Hepatocyte (in vitro differentiated cells): ENCODE measurements at regions not wholly inside any gene's neighbourhood (a gene's known extent, or its start where the extent isn't known, plus 50 kb on each side); places are given as distances from the start of the nearest gene placed in this dataset.

Experiments used
- DNase-seq: peaks from one replicate; pipeline ENCODE4 v3.0.0-alpha.2; 2016; ENCODE audit warnings: low spot score
- H2AFZ ChIP-seq: fragments of 200-600 bp; sonication (generic); 2 replicates; pipeline ENCODE4 v1.6.0; 2016; ENCODE audit warnings: antibody characterized with exemption, mild to moderate bottlenecking
- H3K27ac ChIP-seq: fragments of 200-600 bp; sonication (generic); 2 replicates; pipeline ENCODE4 v1.5.1; 2016; ENCODE audit warnings: mild to moderate bottlenecking
- H3K27me3 ChIP-seq: fragments of 200-600 bp; sonication (generic); 2 replicates; pipeline ENCODE4 v1.6.1; 2016
- H3K36me3 ChIP-seq: fragments of 200-600 bp; sonication (generic); replicated peaks from 2 replicates; pipeline ENCODE4 v1.5.1; 2016; ENCODE audit warnings: low read depth; ENCODE audit not compliant: insufficient read depth
- H3K4me1 ChIP-seq: fragments of 200-600 bp; sonication (generic); 2 replicates; pipeline ENCODE4 v1.5.1; 2016; ENCODE audit warnings: mild to moderate bottlenecking, moderate library complexity; ENCODE audit not compliant: insufficient read depth
- H3K4me2 ChIP-seq: fragments of 200-600 bp; sonication (generic); 2 replicates; pipeline ENCODE4 v1.6.0; 2016
- H3K4me3 ChIP-seq: fragments of 200-600 bp; sonication (generic); 2 replicates; pipeline ENCODE4 v1.5.1; 2016; ENCODE audit warnings: mild to moderate bottlenecking
- H3K79me2 ChIP-seq: fragments of 200-600 bp; sonication (generic); 2 replicates; pipeline ENCODE4 v1.6.0; 2017; ENCODE audit warnings: mild to moderate bottlenecking
- H3K9me2 ChIP-seq: fragments of 200-600 bp; sonication (generic); replicated peaks from 2 replicates; pipeline ENCODE4 v1.6.0; 2017; ENCODE audit warnings: mild to moderate bottlenecking; ENCODE audit not compliant: insufficient read depth
- H3K9me3 ChIP-seq: fragments of 200-600 bp; sonication (generic); 2 replicates; pipeline ENCODE4 v1.5.1; 2016; ENCODE audit warnings: low read depth, mild to moderate bottlenecking
- H4K20me1 ChIP-seq: fragments of 200-600 bp; sonication (generic); 2 replicates; pipeline ENCODE4 v1.6.0; 2016; ENCODE audit warnings: mild to moderate bottlenecking; ENCODE audit not compliant: insufficient read depth, poor library complexity, severe bottlenecking
- CTCF ChIP-seq: fragments of 200-600 bp; sonication (generic); IDR thresholded peaks from 2 replicates; pipeline ENCODE4 v1.5.1; 2016; ENCODE audit warnings: antibody characterized with exemption, mild to moderate bottlenecking; ENCODE audit not compliant: poor library complexity
- EZH2 ChIP-seq: fragments of 200-600 bp; sonication (generic); IDR thresholded peaks from 2 replicates; pipeline ENCODE4 v1.6.1; 2016; ENCODE audit warnings: antibody characterized with exemption, mild to moderate bottlenecking, borderline replicate concordance
- EZH2phosphoT487 ChIP-seq: fragments of 200-600 bp; sonication (generic); IDR thresholded peaks from one replicate; pipeline ENCODE4 v1.6.1; 2018; ENCODE audit warnings: antibody characterized with exemption, mild to moderate bottlenecking, low read depth, moderate library complexity; ENCODE audit not compliant: unreplicated experiment, severe bottlenecking
- WGBS: methylation state at CpG from one replicate; pipeline ENCODE4 v1.1.6; 2016; ENCODE audit warnings: low lambda C conversion rate; ENCODE audit errors: missing lambda C conversion rate; 5-methylcytosine and 5-hydroxymethylcytosine counted together

GRCh38 chr22:49244466-49245420 is 582.9 kb downstream of the BRD1 start:
- no peaks in the 10 kb centered on the region for H3K4me1 ChIP-seq
- TF ChIP-seq CTCF (no peak), EZH2 (no peak), EZH2phosphoT487 (no peak)
- H3K9me3 ChIP-seq = no peaks in the 10 kb centered on the region
- H3K27me3 ChIP-seq = peaks cover 8% of the 10 kb centered on the region
- no peaks in the 10 kb centered on the region for H3K79me2 ChIP-seq
- no peak overlapping the region for H3K4me3 ChIP-seq
- H4K20me1 ChIP-seq = no peaks in the 10 kb centered on the region
- WGBS = 92% methylated on average over 16 of the region's 16 CpGs
- no peak overlapping the region for H3K4me2 ChIP-seq
- no peaks in the 10 kb centered on the region for H3K9me2 ChIP-seq
- H3K27ac ChIP-seq = no peak overlapping the region
- H3K36me3 ChIP-seq = no peaks in the 10 kb centered on the region
- H2AFZ ChIP-seq = no peak overlapping the region
- no peak for DNase-seq

- no peak overlapping the region for H2AFZ ChIP-seq
- H3K36me3 ChIP-seq = no peaks in the 10 kb centered on the region
- H3K4me3 ChIP-seq = no peak overlapping the region
- no peak for TF ChIP-seq EZH2phosphoT487
- no peak for TF ChIP-seq EZH2
- no peak for TF ChIP-seq CTCF
- peaks cover 4% of the 10 kb centered on the region for H3K27me3 ChIP-seq
- no peaks in the 10 kb centered on the region for H3K9me2 ChIP-seq
- H4K20me1 ChIP-seq = no peaks in the 10 kb centered on the region
- H3K4me1 ChIP-seq = no peaks in the 10 kb centered on the region
- no peak overlapping the region for H3K4me2 ChIP-seq
- no peaks in the 10 kb centered on the region for H3K9me3 ChIP-seq
- DNase-seq = no peak
- H3K79me2 ChIP-seq = no peaks in the 10 kb centered on the region
- H3K27ac ChIP-seq = no peak overlapping the region
- WGBS = 88% methylated on average over 7 of the region's 7 CpGs
Observed at GRCh38 chr22:49243965-49244364, 583.7 kb downstream of the BRD1 start.

GRCh38 chr22:49243335-49243734 is 584.3 kb downstream of the BRD1 start:
- WGBS = 89% methylated on average over 5 of the region's 5 CpGs
- Histone ChIP-seq H3K9me2 (no peaks in the 10 kb centered on the region), H3K36me3 (no peaks in the 10 kb centered on the region), H4K20me1 (no peaks in the 10 kb centered on the region), H2AFZ (no peak overlapping the region), H3K4me3 (no peak overlapping the region), H3K9me3 (no peaks in the 10 kb centered on the region), H3K27ac (no peak overlapping the region), H3K4me2 (no peak overlapping the region), H3K27me3 (no peaks in the 10 kb centered on the region), H3K79me2 (no peaks in the 10 kb centered on the region), H3K4me1 (no peaks in the 10 kb centered on the region)
- no peak for TF ChIP-seq EZH2
- no peak for TF ChIP-seq EZH2phosphoT487
- TF ChIP-seq CTCF = no peak
- DNase-seq = no peak
